Activated CD8-positive, alpha-beta memory T cell treated with anti-CD3 and anti-CD28 coated beads, Interleukin-2, amount 50 U/mL, for 1 hour (primary cell): ENCODE measurements at regions not wholly inside any gene's neighbourhood (a gene's known extent, or its start where the extent isn't known, plus 50 kb on each side); places are given as distances from the start of the nearest gene placed in this dataset.

Source experiments
- DNase-seq: peaks from one replicate; pipeline ENCODE4 v3.0.0-alpha.2; 2020; ENCODE audit errors: extremely low read depth

DNA sequence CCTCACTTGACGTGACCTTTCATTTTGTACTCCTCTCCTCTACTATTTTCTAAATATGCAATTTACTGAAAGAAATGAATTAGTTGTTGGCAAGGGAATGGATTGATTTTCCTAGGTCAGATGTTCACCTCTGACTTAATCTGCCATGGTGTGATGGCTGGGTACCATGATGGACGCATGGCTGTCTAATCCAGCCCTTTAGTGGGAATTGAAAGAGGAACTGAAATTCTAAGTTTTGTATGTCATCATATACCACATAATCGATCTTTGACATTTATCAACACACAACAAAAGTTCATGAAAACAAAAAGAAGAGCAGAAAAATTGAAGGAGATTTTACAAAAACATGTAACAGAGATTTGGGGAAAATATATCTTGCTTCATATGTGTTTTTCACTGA is 331.3 kb upstream of the SNX7 start:
- no peak for DNase-seq

DNA sequence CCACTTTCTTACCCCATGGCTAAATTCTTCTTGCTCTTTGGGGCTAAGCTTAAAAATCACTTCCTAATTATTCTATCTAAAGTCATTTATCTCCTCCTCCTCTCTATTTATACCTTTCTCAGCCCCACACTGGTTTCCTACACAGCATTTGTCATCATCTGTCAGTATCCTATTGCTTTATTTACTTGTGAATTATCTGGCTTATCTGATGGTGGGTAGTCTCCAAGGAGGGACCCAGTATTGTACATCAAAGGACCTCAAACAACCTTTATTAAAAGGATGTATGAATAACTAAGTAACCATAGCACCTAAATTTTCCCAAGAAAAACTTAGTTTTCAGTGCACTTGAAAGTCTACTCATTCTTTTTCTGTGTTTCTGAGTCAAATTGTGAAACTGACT is 332.7 kb upstream of the SNX7 start:
- DNase-seq = no peak

DNA sequence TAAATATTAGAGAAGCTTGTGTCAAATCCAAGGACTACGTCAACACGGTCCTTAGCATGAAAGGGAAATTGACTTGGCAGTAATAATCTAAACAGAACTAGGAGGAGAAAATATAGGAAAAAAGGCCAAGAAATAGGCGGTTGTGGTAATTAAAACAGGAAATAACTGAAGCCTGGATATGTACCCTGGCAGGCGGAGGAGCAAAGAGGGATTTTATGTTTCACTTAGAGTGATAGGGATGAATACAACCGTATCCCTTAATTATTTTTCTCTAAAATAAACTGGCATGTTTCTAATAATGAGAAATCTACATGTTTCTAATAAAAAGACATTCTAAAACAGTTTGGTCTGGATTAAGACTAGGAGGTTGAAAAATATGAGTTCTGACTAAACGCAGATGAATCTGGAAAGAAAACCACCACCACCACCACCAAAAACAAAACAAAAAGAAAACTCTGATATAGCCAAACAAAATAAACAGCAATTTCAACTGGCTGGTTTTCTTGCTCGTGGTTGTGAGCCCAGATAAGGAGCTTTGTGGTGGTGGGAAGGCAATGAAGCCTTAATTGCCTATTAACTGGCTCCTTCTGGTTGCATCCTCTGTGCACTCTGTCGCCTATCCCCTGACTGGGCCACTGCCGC is 334.2 kb upstream of the SNX7 start:
- DNase-seq = no peak

DNA sequence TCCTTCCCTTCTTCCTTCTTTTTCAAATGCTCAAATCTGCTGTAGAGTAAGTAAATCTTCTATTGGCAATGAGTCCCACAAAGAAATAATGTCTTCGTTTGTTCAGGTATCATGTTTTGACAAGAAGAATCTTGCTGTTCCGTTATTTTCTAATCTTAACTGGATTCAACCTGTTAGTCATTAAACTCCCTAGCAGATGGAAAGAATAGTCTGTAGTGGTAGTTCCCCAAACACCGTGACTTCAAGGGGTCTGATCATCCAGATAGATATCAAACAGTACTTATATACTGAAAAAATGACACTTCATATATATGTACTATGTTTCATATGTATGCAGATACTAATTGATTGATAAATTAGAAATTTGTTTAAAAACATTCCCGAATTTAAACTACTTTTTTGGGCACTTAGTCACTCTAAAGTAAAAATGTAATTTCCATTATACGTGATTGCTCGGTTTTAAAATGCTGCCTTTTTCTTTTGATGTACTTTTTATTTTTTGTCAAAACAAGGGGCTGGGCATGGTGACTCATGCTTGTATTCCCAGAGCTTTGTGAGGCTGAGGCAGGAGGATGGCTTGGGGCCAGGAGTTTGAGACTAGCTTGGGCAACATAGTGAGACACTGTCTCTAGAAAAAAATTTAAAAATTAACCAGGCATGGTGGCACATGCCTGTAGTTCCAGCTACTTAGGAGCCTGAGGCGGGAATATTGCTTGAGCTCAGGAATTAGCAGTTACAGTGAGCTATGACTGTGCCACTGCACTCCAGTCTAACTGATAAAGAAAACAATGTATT is 335.7 kb upstream of the SNX7 start:
- no peak for DNase-seq

DNA sequence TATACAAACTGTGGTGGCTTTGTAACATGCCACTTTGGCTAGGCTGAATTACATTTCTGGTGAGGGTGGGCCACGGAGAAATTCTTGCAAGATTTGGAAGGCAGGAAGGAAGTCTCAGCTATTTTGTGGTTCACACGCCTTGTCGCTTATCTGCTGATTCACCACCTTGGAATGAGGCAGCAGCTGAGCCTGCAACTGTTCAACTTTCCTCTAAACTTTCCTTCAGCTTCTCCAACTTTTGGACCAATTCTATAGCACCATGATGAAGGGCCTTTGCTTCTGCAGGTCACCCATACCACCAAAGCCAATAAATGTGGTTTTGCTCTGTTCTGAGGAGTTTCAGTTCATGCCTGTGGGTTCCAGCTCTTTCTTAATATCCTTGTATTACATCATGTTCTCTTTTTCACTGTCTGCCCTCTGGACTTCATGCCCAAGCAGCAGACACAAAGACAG is 337.6 kb upstream of the SNX7 start:
- no peak for DNase-seq

DNA sequence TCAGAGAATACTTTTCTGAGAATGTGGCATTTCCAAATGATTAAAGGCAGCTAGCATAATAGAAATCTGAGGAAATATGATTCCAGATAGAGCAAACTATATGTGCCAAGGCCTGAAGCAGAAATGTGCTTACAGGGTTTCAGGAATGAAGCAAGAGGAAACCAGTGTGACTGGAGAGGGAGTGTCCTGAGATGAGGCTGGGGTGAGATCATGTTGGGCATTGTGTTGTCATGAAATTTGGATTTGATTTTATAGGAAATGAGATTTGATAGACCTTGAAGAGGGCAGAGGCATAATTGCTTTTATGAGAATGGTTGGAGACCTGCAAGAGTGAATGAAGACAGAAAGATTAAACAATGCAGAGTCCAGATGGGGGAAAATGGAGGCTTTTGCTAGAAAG is 338.1 kb upstream of the SNX7 start:
- DNase-seq = no peak

DNA sequence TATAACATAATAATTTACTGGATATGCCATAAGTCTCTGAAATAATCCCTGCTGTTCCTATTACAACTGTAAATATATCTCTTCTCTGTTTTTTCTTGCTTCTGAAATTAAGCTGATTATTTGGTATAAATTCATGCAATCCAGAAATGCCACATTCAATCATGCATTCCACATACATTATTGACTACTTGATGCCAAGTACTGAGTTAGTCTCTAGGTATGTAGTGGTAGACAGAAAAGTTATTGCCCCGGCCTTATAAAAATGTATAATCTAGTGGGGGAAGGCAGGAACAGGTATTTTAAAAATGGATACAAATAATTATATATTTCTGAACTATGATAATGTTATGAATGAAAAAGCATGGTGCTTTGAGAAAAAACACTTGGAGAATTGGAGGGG is 338.6 kb upstream of the SNX7 start:
- DNase-seq = no peak

DNA sequence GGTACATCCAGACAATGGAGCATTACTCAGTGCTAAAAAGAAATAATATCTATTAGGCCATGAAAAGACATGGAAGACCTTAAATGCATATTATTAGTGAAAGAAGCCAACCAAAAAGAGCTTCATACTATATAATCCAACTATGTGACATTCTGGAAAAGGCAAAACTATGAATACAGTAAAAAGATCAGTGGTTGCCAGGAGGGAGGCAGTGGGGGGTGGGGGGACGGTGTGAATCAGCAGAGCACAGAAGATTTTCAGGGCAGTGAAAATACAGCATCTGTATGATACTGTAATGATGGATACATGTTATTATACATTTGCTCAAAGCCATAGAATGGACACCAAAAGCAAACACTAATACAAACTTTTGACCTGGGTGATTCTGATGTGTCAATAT is 339.4 kb upstream of the SNX7 start:
- DNase-seq = no peak

DNA sequence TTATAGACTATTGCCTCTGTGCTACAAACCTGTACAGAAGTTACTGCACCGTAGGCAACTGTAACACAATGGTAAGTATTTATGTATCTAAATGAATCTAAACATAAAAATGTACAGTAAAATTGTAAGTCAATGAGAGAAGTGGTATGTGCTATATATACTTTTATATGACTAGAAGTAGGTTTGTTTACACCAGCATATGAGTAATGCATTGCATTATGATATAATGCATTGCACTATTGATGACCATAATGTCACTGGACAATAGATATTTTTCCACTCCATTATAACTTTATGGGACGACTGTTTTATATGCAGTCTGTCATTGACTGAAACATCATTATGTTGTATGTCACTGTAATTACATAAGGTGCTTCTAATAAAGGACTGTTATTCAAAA is 340.3 kb upstream of the SNX7 start:
- DNase-seq = no peak

DNA sequence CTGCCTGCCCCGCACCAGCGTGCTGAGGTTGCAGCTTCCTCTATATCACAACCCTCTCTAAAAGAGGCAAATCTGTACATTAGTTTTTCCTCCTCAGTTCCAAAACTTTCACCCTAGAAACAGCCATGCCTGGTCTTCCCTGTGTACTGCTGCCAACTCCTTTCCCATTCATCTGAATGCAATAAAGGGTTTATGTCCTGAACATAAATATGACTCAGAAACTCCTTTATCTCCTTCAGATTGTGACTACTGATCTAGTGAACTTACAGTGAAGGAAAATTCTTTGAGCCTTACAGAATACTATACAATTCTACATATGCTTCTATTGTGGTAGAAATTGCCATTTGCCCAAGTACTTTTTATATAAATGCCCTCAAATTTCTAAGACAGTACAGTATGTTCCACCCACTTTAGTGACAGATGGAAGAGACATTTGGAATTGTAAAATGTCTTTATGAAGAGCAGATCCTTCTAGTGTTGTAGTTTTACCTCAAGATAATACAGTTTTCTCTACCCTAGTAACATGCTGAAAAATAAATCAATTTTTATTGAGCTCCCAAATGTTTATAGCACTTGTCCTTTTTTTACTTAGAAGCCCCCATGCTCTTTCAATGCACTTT is 345.1 kb upstream of the SNX7 start:
- DNase-seq = no peak

DNA sequence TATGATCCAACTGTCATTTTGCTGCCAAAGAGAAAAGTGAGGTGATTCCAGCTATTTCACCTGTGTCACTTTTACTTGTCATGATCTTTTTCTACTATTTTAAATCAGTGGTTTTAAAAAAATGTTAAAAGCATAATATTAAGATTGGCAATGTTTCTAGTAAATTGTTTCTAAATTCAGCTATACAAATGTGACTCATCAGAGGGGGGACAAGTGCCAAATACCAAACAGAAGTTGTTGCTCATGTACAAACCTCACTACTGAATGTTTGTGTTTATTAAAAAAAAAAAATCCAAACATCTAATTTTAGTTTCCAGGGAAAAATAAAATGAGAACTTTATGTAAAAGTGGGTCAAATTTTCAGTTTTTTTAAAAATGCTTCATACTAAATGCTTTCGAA is 346.2 kb upstream of the SNX7 start:
- DNase-seq = no peak

DNA sequence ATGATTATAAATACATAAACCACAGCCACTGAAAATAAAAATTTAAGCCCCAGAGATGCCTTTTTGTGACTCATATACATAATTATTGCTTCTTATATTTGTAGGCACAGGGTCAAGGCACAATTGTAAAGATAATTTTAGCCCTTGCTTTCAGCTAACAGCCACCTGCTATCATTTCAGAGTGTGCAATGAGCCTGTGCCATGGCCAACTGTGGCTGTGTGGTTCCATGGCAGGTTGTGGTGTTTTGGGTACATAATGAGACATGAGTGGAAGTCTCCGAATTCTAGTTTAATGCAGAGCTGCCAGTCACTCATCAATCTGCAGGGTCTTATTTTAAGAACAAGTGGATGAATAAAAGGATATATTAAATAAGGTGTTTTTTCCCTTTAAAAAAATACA is 346.9 kb upstream of the SNX7 start:
- no peak for DNase-seq

DNA sequence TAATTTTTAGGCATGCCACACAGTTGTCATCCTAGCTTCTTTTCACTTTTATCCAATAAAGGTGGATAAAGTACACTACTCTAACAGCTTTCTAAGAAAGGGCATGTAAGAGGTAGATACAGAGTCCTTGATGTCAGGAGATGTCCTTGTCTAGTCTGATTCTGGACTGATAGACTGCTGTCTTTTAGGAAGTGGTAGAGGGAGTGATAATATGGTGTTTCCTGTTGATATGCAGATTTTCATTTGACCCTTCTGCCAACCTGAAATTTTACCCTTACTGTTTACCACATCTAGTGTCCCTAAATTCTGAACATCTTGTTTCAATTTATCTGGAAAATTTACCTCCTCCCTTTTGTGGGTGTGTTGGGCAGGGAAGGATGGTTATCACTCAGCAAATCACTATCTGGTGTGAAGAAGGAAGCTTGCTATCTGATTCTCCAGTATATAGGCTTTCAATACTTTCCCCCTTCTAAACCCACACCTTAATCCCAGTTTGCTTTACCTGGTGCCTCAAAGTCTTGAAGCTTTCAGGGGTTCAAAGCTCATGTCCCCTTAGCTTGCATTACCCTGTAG is 354.9 kb upstream of the SNX7 start:
- DNase-seq = no peak

DNA sequence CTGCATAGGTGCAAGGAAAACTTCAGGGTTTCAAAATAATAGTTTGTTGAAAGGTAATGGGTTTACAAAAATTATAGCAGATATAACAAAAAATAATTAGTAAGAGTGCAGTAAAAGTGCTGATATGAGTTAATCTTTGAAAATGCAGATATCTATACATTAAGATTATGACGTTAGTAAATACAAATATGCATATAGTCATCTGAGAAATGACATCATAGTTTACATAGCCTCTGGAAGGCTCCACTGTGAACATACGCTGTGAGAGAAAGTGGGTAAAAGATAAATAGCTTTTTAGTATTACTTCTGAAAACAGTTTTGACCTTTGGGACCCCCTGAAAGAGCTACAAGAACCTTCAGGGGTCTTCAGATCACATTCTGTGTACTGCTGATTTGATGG is 356.2 kb upstream of the SNX7 start:
- no peak for DNase-seq

DNA sequence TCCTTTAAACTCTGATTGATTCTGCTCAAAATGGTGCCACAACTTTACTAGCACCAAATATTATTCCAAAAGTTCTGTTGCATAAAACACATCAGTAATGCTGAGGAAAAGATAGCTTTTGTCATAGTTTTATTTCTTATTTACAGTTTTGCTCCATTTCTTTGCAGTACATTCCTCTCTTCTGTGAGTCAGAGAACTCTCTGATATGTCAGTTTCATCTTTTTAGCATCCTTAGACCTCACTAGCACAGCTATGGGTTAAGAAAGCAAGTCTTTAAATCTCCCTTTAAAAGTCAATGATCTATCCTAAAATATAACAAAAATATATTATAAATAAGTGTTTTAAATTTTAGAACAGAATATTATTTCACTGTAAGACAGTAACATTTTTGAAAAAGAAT is 356.6 kb upstream of the SNX7 start:
- DNase-seq = no peak

DNA sequence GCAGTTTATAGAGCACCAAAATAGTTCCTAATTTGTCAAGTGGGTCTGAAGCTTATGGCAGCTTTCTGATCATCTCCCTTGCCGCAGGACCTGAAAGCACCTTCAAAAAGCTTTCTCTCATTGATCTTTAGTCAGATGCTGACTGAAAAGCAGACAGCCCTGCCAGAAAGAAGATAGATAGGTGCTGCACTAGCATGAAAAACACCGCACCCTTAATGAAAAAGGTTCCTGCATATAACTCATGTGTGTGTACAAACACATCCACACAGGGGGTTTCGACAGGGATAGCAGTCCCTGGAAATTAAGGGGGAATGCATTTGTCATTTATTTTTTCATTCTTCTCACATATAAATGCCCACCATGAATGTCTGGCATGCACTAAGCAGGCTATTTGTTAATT is 361.7 kb upstream of the SNX7 start:
- DNase-seq = no peak

DNA sequence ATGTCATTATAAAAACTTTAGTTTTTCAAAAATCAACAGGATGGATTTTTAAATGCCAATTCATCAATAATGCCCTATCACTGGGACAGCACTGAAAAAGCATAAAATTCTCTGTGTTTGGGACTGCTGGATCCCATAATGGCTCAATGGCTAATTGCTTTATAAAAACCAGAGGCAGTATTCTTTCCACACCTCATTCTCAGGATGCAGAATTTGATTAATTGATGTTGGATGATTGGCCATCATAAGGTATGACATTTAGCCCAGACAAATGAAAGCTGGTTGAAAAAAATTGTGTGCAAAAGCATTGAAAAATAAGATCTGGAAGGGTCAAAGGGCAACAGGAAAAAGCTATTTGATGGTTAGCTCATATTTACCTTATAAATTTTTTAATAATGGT is 362.2 kb upstream of the SNX7 start:
- DNase-seq = no peak

DNA sequence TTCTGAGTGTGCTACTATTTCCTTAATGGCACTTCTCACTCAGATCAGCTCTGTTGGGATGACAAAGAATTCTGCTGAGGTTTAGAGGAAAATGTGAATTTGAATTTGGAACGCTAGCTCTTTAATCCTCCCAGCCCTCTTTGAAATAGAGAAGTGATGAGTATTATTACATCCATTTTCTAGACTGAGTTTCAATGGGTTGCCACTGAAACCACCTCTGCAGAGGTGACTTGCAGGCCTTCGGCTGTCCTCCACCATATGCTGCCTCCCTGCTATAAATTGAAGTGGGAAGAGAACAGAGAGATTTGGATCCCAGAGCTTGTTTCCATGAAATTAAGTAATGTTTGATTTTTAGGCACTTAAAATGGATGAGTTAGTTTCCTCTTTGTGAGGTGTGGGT is 363.2 kb upstream of the SNX7 start:
- DNase-seq = no peak

DNA sequence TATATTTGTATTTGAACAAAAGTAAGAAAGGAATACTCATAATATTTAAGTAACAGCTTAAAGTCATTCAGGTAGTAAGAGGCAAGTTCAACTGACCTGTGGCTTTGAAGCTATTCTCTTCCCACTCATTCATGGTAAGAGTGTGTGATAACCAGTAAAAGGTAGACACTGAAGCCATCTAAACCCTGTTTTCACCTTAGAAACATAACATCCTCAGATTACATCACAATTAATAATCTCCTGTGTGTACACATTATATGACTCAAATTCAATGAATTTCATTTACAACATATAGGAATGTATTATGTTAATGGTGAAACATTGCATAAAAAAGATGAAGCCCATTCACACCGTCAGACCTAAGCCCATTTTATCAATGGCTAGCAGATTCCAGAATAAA is 364.8 kb upstream of the SNX7 start:
- DNase-seq = no peak

DNA sequence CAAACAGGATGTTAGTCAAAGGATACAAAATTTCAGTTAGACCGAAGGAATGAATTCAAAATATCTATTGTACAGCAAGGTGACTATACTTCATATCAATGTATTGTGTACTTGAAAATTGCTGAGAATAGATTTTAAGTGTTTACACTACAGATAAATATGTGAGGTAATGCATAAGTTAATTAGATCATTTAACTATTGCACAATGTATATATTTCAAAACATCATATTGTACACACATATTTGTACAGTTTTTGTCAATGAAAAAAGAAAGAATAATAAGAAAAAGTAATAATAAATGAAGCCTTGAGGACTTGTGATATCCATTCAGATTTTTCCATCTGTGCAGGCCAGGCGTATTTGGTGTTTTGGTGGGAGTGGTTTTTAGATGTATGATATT is 367.4 kb upstream of the SNX7 start:
- DNase-seq = no peak

DNA sequence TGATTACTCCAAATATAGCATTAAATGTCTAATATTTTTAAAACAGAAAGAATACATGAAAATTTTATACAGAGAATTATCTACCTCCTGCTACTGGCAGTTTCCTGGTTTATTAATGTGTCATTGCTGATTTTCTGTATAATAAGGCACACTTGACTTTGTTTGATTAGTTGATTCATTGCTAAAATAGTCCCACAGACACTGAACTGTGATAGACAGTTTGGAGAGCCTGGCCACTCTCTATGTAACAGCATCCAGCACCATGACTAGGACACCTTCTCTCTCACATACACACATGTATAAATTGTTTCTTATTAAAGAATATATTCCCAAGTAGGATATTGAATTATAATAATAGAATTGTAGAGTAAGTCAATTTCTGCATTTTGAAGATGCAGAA is 368.5 kb upstream of the SNX7 start:
- DNase-seq = no peak

DNA sequence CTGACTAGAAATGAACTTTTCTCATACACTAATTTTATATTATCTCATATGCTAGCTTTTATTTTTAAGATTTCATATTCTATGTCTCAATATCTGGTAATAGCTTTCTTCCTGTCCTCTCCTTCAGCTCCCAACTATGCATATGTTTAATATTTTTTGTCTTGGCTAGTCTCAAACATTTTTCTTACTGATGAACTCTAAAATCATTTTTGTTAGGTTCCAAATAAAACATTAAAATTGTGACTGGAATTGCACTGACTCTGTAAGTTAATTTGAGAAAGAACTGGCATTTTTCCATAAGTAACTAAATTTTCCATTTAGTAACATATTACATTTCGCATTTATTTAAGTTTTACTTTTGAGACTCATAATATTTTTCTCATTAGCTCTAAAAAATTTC is 368.5 kb upstream of the DPYD start:
- DNase-seq = no peak

DNA sequence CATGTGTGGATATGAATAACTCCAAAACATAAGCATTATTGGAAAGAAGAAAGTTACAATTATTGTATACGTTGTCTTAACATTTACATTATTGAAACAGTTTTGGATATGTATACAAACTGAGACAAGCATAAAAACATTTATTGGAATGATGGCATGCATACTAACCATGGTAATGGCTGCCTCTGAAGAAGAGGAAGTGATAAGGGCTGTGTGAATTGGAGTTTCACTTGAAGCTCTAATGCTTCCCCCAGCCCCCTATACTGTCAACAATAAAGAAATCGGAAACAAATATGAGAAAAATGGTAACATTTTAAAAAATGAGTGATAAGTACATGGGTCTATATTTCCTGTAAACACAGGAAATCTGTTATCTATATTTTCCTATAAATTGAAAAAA is 367.7 kb upstream of the DPYD start:
- DNase-seq = no peak
